ENCODE measurements at regions not wholly inside any gene's neighbourhood (a gene's known extent, or its start where the extent isn't known, plus 50 kb on each side); places are given as distances from the start of the nearest gene placed in this dataset.

- TF ChIP-seq, protein P1, sequence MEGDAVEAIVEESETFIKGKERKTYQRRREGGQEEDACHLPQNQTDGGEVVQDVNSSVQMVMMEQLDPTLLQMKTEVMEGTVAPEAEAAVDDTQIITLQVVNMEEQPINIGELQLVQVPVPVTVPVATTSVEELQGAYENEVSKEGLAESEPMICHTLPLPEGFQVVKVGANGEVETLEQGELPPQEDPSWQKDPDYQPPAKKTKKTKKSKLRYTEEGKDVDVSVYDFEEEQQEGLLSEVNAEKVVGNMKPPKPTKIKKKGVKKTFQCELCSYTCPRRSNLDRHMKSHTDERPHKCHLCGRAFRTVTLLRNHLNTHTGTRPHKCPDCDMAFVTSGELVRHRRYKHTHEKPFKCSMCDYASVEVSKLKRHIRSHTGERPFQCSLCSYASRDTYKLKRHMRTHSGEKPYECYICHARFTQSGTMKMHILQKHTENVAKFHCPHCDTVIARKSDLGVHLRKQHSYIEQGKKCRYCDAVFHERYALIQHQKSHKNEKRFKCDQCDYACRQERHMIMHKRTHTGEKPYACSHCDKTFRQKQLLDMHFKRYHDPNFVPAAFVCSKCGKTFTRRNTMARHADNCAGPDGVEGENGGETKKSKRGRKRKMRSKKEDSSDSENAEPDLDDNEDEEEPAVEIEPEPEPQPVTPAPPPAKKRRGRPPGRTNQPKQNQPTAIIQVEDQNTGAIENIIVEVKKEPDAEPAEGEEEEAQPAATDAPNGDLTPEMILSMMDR (IDR thresholded peaks at IDR 0.05): no peak
- Histone ChIP-seq H3K36me3 (ENCODE audit: low read depth) (no peaks in the 10 kb centered on the region), H3K4me1 (ENCODE audit: low read depth) (peaks cover 16% of the 10 kb centered on the region), H3K9me3 (no peaks in the 10 kb centered on the region), H3K4me3 (no peak overlapping the region)
- DNase-seq (no peak), ATAC-seq (no peak)
- intact Hi-C loops (cut with DNase I, micrococcal nuclease): no loop called here
Observed at GRCh38 chr6:167682546-167683027, 144.1 kb upstream of the AFDN start.

DNA sequence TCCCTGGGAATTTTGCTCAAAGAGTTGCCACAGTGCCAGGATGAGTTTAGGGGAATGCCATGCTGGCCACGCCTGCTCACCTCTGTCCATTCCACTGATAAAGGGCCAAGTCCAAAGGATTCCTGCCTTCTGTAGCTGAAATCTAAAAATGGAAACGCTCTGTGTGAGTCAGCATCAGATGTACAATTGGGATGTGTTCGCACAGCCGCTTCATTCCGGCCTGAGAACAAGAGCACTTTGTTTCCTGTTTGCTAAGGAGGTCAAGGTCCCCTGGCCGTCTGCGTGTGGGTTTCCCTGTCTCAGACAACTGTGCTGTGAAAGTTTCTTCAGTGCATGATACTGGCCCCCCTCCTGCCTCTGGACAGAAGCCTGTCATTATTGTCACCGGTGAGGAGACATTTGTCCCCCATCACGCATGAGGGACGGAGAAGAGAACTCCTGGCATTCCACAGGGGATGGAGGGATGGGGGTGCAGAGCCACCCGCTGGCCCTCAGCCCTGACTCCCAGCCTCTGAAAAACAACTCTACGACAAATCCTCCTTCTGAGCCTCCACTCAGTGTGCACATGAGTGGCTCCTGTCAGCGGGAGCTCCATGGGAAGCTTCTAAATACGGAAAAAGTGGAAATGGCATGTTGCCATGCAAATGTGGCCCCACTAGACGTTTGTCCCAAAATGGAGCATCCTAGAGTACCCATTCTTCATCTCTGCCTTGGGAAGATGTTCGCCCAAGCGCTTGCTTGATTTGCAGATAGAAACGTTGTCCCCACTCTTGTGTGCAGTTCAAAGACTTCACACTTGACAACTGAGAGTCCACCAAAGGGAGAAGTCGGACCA, 143.5 kb upstream of the AFDN start:
- Histone ChIP-seq H3K4me1 (ENCODE audit: low read depth) (peaks cover 10% of the 10 kb centered on the region), H3K4me3 (no peak overlapping the region), H3K36me3 (ENCODE audit: low read depth) (no peaks in the 10 kb centered on the region), H3K9me3 (no peaks in the 10 kb centered on the region)
- intact Hi-C loops (cut with DNase I, micrococcal nuclease): no loop called here
- ATAC-seq (peak; percentile 88), DNase-seq (peak; percentile 62 to 75 (median 66))
- TF ChIP-seq, protein P1 (IDR thresholded peaks at IDR 0.05): no peak

DNA sequence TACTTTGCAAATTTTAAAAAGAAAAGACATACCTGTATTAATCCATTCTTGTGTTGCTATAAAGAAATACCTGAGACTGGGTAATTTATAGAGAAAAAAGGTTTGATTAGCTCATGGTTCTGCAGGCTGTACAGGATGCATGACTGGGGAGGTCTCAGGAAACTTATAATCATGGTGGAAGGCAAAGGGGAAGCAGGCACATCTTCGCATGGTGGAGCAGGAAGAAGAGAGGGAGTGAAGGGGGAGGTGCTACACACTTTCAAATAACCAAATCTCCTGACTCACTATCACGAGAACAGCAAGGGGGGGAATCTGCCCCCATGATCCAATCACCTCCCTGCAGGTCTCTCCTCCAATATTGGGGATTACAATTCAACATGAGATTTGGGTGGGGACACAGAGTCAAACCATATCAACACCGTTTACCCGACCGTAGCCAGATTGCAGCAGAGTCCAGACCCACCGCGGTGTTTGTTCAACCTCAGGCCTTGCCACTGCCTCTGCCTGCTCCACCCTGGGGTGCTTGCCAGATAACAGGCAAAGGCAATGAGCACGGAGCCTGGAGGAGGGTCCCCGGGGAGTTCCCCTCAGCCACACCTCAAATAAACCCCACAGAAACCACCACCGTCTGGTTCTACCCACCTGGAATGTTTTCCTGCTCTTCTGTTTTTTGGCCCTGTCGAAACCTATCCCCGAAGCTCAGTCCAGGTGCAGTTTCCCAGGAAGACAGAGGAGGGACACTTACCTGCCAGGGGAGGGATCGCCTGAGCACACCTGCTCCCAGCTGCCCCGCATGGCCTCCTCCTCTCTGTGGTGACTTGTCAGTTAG, 142.2 kb upstream of the AFDN start:
- H3K36me3 ChIP-seq (ENCODE audit: low read depth): no peaks in the 10 kb centered on the region
- ATAC-seq (peak; percentile 72), DNase-seq (peak in 2 of 3 donors; percentile 45 to 51)
- intact Hi-C loops (cut with DNase I, micrococcal nuclease): no loop called here
- no peak overlapping the region for H3K4me3 ChIP-seq
- TF ChIP-seq, protein P1 (IDR thresholded peaks at IDR 0.05): no peak
- no peaks in the 10 kb centered on the region for H3K9me3 ChIP-seq
- peaks cover 4% of the 10 kb centered on the region for H3K4me1 ChIP-seq (ENCODE audit: low read depth)

DNA sequence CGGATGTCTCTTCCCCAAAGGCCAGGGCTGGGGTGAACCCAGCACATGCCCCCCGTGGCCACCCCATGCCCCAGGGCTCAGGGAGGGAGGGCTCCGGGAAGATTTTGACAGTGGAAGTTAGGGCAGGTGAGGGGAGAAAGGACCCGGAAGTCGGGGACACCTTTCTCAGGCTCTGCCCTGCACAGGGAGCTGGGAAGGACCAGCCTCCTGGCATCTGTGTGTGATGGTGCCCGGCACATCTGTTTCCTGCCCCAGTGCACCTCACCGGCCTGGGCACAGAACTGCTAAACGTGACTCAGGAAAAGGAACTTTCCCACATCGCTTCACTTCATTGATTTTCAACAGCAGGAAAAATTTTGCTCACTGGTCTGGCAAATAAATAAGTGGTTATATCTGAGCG, 141.1 kb upstream of the AFDN start:
- peaks cover 4% of the 10 kb centered on the region for H3K4me1 ChIP-seq (ENCODE audit: low read depth)
- ATAC-seq (no peak), DNase-seq (no peak)
- no peaks in the 10 kb centered on the region for H3K9me3 ChIP-seq
- H3K4me3 ChIP-seq: no peak overlapping the region
- no peaks in the 10 kb centered on the region for H3K36me3 ChIP-seq (ENCODE audit: low read depth)
- intact Hi-C loops (cut with DNase I, micrococcal nuclease): no loop called here
- TF ChIP-seq, protein P1 (IDR thresholded peaks at IDR 0.05): no peak

- TF ChIP-seq, protein P1 (IDR thresholded peaks at IDR 0.05): no peak
- H3K4me1 ChIP-seq (ENCODE audit: low read depth): peaks cover 4% of the 10 kb centered on the region
- no peak for DNase-seq
- intact Hi-C loops (cut with DNase I, micrococcal nuclease): no loop called here
- no peaks in the 10 kb centered on the region for H3K9me3 ChIP-seq
- no peak overlapping the region for H3K4me3 ChIP-seq
- no peaks in the 10 kb centered on the region for H3K36me3 ChIP-seq (ENCODE audit: low read depth)
- no peak for ATAC-seq
Observed at GRCh38 chr6:167686204-167686893, 140.4 kb upstream of the AFDN start.
